CD4-positive, alpha-beta T cell (primary cell): ENCODE measurements at regions not wholly inside any gene's neighbourhood (a gene's known extent, or its start where the extent isn't known, plus 50 kb on each side); places are given as distances from the start of the nearest gene placed in this dataset.

ENCODE experiments used
- ATAC-seq: fragments of 200-7000 bp; cut with Tn5 transposase; one replicate; pipeline ENCODE4 v1.10.0; 2022; ENCODE audit warnings: mild to moderate bottlenecking; ENCODE audit not compliant: poor library complexity
- CTCF ChIA-PET: fragments of 350-600 bp; sonication (Branson Sonifier 250); formaldehyde crosslinking; loops from one replicate; lab custom pipeline; 2021; ENCODE audit warnings: antibody characterized with exemption, inconsistent platforms; lab: Charles Lee
- POLR2A ChIA-PET: fragments of 350-600 bp; sonication (Branson Sonifier 250); formaldehyde crosslinking; loops from one replicate; lab custom pipeline; 2021; ENCODE audit warnings: antibody characterized with exemption, inconsistent platforms; lab: Charles Lee
- DNase-seq, 14 experiments: peaks; one replicate each; pipeline ENCODE4 v3.0.0-alpha.2; 2013 to 2020; ENCODE audit warnings: mixed read lengths in 2 of 14
- H3K27ac ChIP-seq, 2 donors: one replicate each; pipeline versions ENCODE4 v1.5.1 to v1.7.0; 2013; ENCODE audit warnings: low read length in 2 of 2, low read depth in 1 of 2, mild to moderate bottlenecking in 1 of 2
- H3K27me3 ChIP-seq, 2 experiments: 1 replicate in 1 of 2; 2 replicates in 1 of 2; pipeline versions ENCODE4 v1.6.1 to v1.7.0; 2013; ENCODE audit warnings: low read length in 2 of 2, control low read depth in 1 of 2, mild to moderate bottlenecking in 1 of 2, moderate library complexity in 1 of 2; ENCODE audit not compliant: insufficient read depth in 2 of 2, control insufficient read depth in 1 of 2
- H3K36me3 ChIP-seq: one replicate; pipeline ENCODE4 v1.6.1; 2013; ENCODE audit warnings: low read length, control low read depth; ENCODE audit not compliant: insufficient read depth
- H3K4me1 ChIP-seq: one replicate; pipeline ENCODE4 v1.6.1; 2013; ENCODE audit warnings: low read length, control low read depth; ENCODE audit not compliant: insufficient read depth
- H3K4me3 ChIP-seq: one replicate; pipeline ENCODE4 v1.5.1; 2013; ENCODE audit warnings: mild to moderate bottlenecking, low read length, moderate library complexity
- H3K9me3 ChIP-seq, 2 experiments: 1 replicate in 1 of 2; 2 replicates in 1 of 2; pipeline versions ENCODE4 v1.6.1 to v1.7.0; 2013; ENCODE audit warnings: low read length in 2 of 2, mild to moderate bottlenecking in 2 of 2, control low read depth in 1 of 2, moderate library complexity in 1 of 2; ENCODE audit not compliant: control insufficient read depth in 1 of 2, insufficient read depth in 1 of 2
- H3K27ac Mint-ChIP-seq: one replicate; pipeline ENCODE4 v1.8.0; 2020; ENCODE audit warnings: mixed read lengths
- H3K27me3 Mint-ChIP-seq: one replicate; pipeline ENCODE4 v1.8.0; 2021; ENCODE audit warnings: mixed read lengths
- H3K36me3 Mint-ChIP-seq: one replicate; pipeline ENCODE4 v1.8.0; 2021; ENCODE audit warnings: low read depth, mixed read lengths
- H3K4me1 Mint-ChIP-seq: one replicate; pipeline ENCODE4 v1.8.0; 2021; ENCODE audit warnings: low read depth, mixed read lengths
- H3K4me3 Mint-ChIP-seq: one replicate; pipeline ENCODE4 v1.8.0; 2020; ENCODE audit warnings: mild to moderate bottlenecking, mixed read lengths
- H3K9me3 Mint-ChIP-seq: one replicate; pipeline ENCODE4 v1.8.0; 2020; ENCODE audit warnings: mixed read lengths
- CTCF ChIP-seq: fragments of 200-600 bp; IDR thresholded peaks from one replicate; pipeline ENCODE4 v1.8.0; 2022; ENCODE audit warnings: antibody characterized with exemption, mild to moderate bottlenecking
- intact Hi-C, 2 experiments: fragments of 100-400 bp; cut with DNase I in 1 of 2; cut with micrococcal nuclease in 1 of 2; formaldehyde crosslinking; loops; one replicate each; pipeline versions ENCODE4 v1.15.1 to v1.9.0; 2023 to 2025; cut with DNase I, micrococcal nuclease

GRCh38 chr10:62511656-62512055, 137.5 kb downstream of the ZNF365 start:
- TF ChIP-seq CTCF: no peak
- H3K27ac ChIP-seq: no peak overlapping the region
- no peaks in the 10 kb centered on the region for H3K36me3 Mint-ChIP-seq
- ATAC-seq: no peak
- no peak overlapping the region for H3K27ac Mint-ChIP-seq
- ChIA-PET POLR2A (no interaction called here), CTCF (no interaction called here)
- no peaks in the 10 kb centered on the region for H3K4me1 ChIP-seq
- peaks cover 8% of the 10 kb centered on the region for H3K27me3 Mint-ChIP-seq
- no peaks in the 10 kb centered on the region for H3K9me3 Mint-ChIP-seq
- no peak for DNase-seq
- H3K4me3 Mint-ChIP-seq: no peak overlapping the region
- H3K9me3 ChIP-seq: no peaks in the 10 kb centered on the region
- H3K36me3 ChIP-seq: no peaks in the 10 kb centered on the region
- no peaks in the 10 kb centered on the region for H3K4me1 Mint-ChIP-seq
- no peaks in the 10 kb centered on the region for H3K27me3 ChIP-seq
- H3K4me3 ChIP-seq: no peak overlapping the region
- intact Hi-C loops: no loop called here

GRCh38 chr10:62512732-62513475, 138.7 kb downstream of the ZNF365 start:
- no peak overlapping the region for H3K27ac Mint-ChIP-seq
- CTCF ChIA-PET: no interaction called here
- POLR2A ChIA-PET: no interaction called here
- DNase-seq: no peak
- no peaks in the 10 kb centered on the region for H3K4me1 ChIP-seq
- H3K4me1 Mint-ChIP-seq: no peaks in the 10 kb centered on the region
- H3K27me3 ChIP-seq: no peaks in the 10 kb centered on the region
- H3K27ac ChIP-seq: no peak overlapping the region
- no peaks in the 10 kb centered on the region for H3K9me3 Mint-ChIP-seq
- peaks cover 11% of the 10 kb centered on the region for H3K27me3 Mint-ChIP-seq
- no peak overlapping the region for H3K4me3 Mint-ChIP-seq
- no peaks in the 10 kb centered on the region for H3K9me3 ChIP-seq
- no peaks in the 10 kb centered on the region for H3K36me3 ChIP-seq
- no peaks in the 10 kb centered on the region for H3K36me3 Mint-ChIP-seq
- no peak for TF ChIP-seq CTCF
- H3K4me3 ChIP-seq: no peak overlapping the region
- intact Hi-C loops: no loop called here
- ATAC-seq: no peak

- H3K27me3 Mint-ChIP-seq: peaks cover 11% of the 10 kb centered on the region
- no peak for TF ChIP-seq CTCF
- no peak overlapping the region for H3K4me3 Mint-ChIP-seq
- ATAC-seq (no peak), DNase-seq (no peak)
- ChIA-PET POLR2A (no interaction called here), CTCF (no interaction called here)
- intact Hi-C loops: no loop called here
- Histone ChIP-seq H3K27me3 (no peaks in the 10 kb centered on the region), H3K4me1 (no peaks in the 10 kb centered on the region), H3K4me3 (no peak overlapping the region), H3K36me3 (no peaks in the 10 kb centered on the region), H3K27ac (no peak overlapping the region), H3K9me3 (no peaks in the 10 kb centered on the region)
- H3K4me1 Mint-ChIP-seq: no peaks in the 10 kb centered on the region
- H3K36me3 Mint-ChIP-seq: no peaks in the 10 kb centered on the region
- H3K9me3 Mint-ChIP-seq: no peaks in the 10 kb centered on the region
- no peak overlapping the region for H3K27ac Mint-ChIP-seq
These were observed 140.0 kb downstream of the ZNF365 start for GRCh38 chr10:62514079-62514693.
